Naive thymus-derived CD4-positive, alpha-beta T cell (primary cell): ENCODE measurements at regions not wholly inside any gene's neighbourhood (a gene's known extent, or its start where the extent isn't known, plus 50 kb on each side); places are given as distances from the start of the nearest gene placed in this dataset.

Experiments used
- ATAC-seq: fragments of 150-1000 bp; cut with Tn5 transposase; 2 replicates; pipeline ENCODE4 v1.10.0; 2021; ENCODE audit warnings: mild to moderate bottlenecking, moderate library complexity
- CTCF ChIA-PET: fragments of 350-600 bp; sonication (Branson Sonifier 250); formaldehyde crosslinking; loops from one replicate; lab custom pipeline; 2021; ENCODE audit warnings: antibody characterized with exemption; lab: Charles Lee
- POLR2A ChIA-PET: fragments of 350-600 bp; sonication (Branson Sonifier 250); formaldehyde crosslinking; loops from one replicate; lab custom pipeline; 2021; ENCODE audit warnings: antibody characterized with exemption, inconsistent platforms; lab: Charles Lee
- DNase-seq, 9 donors: peaks; one replicate each; pipeline versions ENCODE4 v3.0.0 to v3.0.0-alpha.2; 2020 to 2022; ENCODE audit warnings: mixed read lengths in 1 of 9
- H3K27ac ChIP-seq: one replicate; pipeline ENCODE4 v1.7.0; 2013; ENCODE audit warnings: mild to moderate bottlenecking, low read depth, low read length, moderate library complexity
- H3K27me3 ChIP-seq, 2 donors: one replicate each; pipeline ENCODE4 v1.7.0; 2013; ENCODE audit warnings: low read length in 2 of 2, mild to moderate bottlenecking in 2 of 2, moderate library complexity in 2 of 2; ENCODE audit not compliant: control insufficient read depth in 2 of 2, insufficient read depth in 2 of 2
- H3K36me3 ChIP-seq, 3 experiments: 1 replicate in 2 of 3; 2 replicates in 1 of 3; pipeline ENCODE4 v1.7.0; 2013; ENCODE audit warnings: low read length in 3 of 3, mild to moderate bottlenecking in 3 of 3, moderate library complexity in 1 of 3; ENCODE audit not compliant: insufficient read depth in 3 of 3, control insufficient read depth in 2 of 3
- H3K4me1 ChIP-seq, 2 donors: one replicate each; pipeline ENCODE4 v1.7.0; 2013; ENCODE audit warnings: low read length in 2 of 2, mild to moderate bottlenecking in 2 of 2, moderate library complexity in 1 of 2; ENCODE audit not compliant: control insufficient read depth in 2 of 2, insufficient read depth in 2 of 2
- H3K4me3 ChIP-seq: 2 replicates; pipeline ENCODE4 v1.7.0; 2013; ENCODE audit warnings: mild to moderate bottlenecking, low read length
- H3K9me3 ChIP-seq, 3 experiments: 1 replicate in 2 of 3; 2 replicates in 1 of 3; pipeline ENCODE4 v1.7.0; 2013; ENCODE audit warnings: low read length in 3 of 3; ENCODE audit not compliant: control insufficient read depth in 2 of 3
- H3K27ac Mint-ChIP-seq, 9 donors: one replicate each; pipeline ENCODE4 v1.8.0; 2020 to 2022; ENCODE audit warnings: mixed read lengths in 9 of 9, mild to moderate bottlenecking in 8 of 9, moderate library complexity in 5 of 9, inconsistent platforms in 2 of 9
- H3K27me3 Mint-ChIP-seq, 5 donors: one replicate each; pipeline ENCODE4 v1.8.0; 2021 to 2022; ENCODE audit warnings: mixed read lengths in 5 of 5, mild to moderate bottlenecking in 1 of 5
- H3K36me3 Mint-ChIP-seq, 5 donors: one replicate each; pipeline ENCODE4 v1.8.0; 2020 to 2022; ENCODE audit warnings: mixed read lengths in 5 of 5, mild to moderate bottlenecking in 3 of 5, inconsistent platforms in 1 of 5
- H3K4me1 Mint-ChIP-seq, 7 donors: one replicate each; pipeline ENCODE4 v1.8.0; 2020 to 2022; ENCODE audit warnings: mixed read lengths in 7 of 7, mild to moderate bottlenecking in 3 of 7, inconsistent platforms in 1 of 7
- H3K4me3 Mint-ChIP-seq, 10 donors: one replicate each; pipeline ENCODE4 v1.8.0; 2020 to 2022; ENCODE audit warnings: mild to moderate bottlenecking in 10 of 10, mixed read lengths in 10 of 10, moderate library complexity in 6 of 10, inconsistent platforms in 2 of 10
- H3K9me3 Mint-ChIP-seq, 11 donors: one replicate each; pipeline ENCODE4 v1.8.0; 2020 to 2022; ENCODE audit warnings: mixed read lengths in 11 of 11, mild to moderate bottlenecking in 4 of 11, inconsistent platforms in 1 of 11, moderate library complexity in 1 of 11
- intact Hi-C, 2 donors: fragments of 100-400 bp; cut with micrococcal nuclease; formaldehyde crosslinking; loops; one replicate each; pipeline ENCODE4 v1.15.1; 2023

GRCh38 chr10:10482613-10483012 is 535.1 kb upstream of the CELF2 start:
- no peak for ATAC-seq
- CTCF ChIA-PET: no interaction called here
- no peaks in the 10 kb centered on the region for H3K36me3 Mint-ChIP-seq

GRCh38 chr10:10489076-10489475 is 528.6 kb upstream of the CELF2 start:
- Mint-ChIP-seq H3K4me3 (no peak overlapping the region), H3K9me3 (peaks cover 0 to 2% (median 0%) of the 10 kb centered on the region in 11 donors), H3K36me3 (no peaks in the 10 kb centered on the region), H3K27me3 (peaks cover 0 to 67% (median 51%) of the 10 kb centered on the region in 5 donors), H3K27ac (no peak overlapping the region), H3K4me1 (no peaks in the 10 kb centered on the region)
- CTCF ChIA-PET: no interaction called here
- no peak for ATAC-seq
- H3K36me3 ChIP-seq: no peaks in the 10 kb centered on the region
- H3K4me1 ChIP-seq: no peaks in the 10 kb centered on the region
- H3K4me3 ChIP-seq: no peak overlapping the region
- H3K27me3 ChIP-seq: no peaks in the 10 kb centered on the region
- no peak overlapping the region for H3K27ac ChIP-seq
- intact Hi-C loops: no loop called here
- no peak for DNase-seq
- POLR2A ChIA-PET: no interaction called here
- H3K9me3 ChIP-seq: no peaks in the 10 kb centered on the region

More at GRCh38 chr10:10482613-10483012, 535.1 kb upstream of the CELF2 start:
- H3K4me1 Mint-ChIP-seq: no peaks in the 10 kb centered on the region
- Histone ChIP-seq H3K4me1 (no peaks in the 10 kb centered on the region), H3K27ac (no peak overlapping the region), H3K4me3 (no peak overlapping the region), H3K36me3 (no peaks in the 10 kb centered on the region), H3K27me3 (no peaks in the 10 kb centered on the region), H3K9me3 (no peaks in the 10 kb centered on the region)
- H3K27ac Mint-ChIP-seq: no peak overlapping the region
- H3K4me3 Mint-ChIP-seq: no peak overlapping the region
- peaks cover 0 to 2% (median 0%) of the 10 kb centered on the region in 11 donors for H3K9me3 Mint-ChIP-seq
- no peak for DNase-seq
- intact Hi-C loops: no loop called here
- POLR2A ChIA-PET: no interaction called here
- peaks cover 3 to 57% (median 38%) of the 10 kb centered on the region in 5 donors for H3K27me3 Mint-ChIP-seq

GRCh38 chr10:10489805-10490571 is 527.7 kb upstream of the CELF2 start:
- Histone ChIP-seq H3K36me3 (no peaks in the 10 kb centered on the region), H3K4me1 (no peaks in the 10 kb centered on the region), H3K4me3 (no peak overlapping the region), H3K27me3 (no peaks in the 10 kb centered on the region), H3K27ac (no peak overlapping the region), H3K9me3 (no peaks in the 10 kb centered on the region)
- ChIA-PET POLR2A (no interaction called here), CTCF (no interaction called here)
- ATAC-seq (no peak), DNase-seq (no peak)
- intact Hi-C loops: no loop called here
- Mint-ChIP-seq H3K27me3 (peaks cover 0 to 69% (median 48%) of the 10 kb centered on the region in 5 donors), H3K27ac (no peak overlapping the region), H3K4me1 (no peaks in the 10 kb centered on the region), H3K4me3 (no peak overlapping the region), H3K36me3 (no peaks in the 10 kb centered on the region), H3K9me3 (peaks cover 0 to 2% (median 0%) of the 10 kb centered on the region in 11 donors)

GRCh38 chr10:10490581-10490980 is 527.1 kb upstream of the CELF2 start:
- Histone ChIP-seq H3K9me3 (no peaks in the 10 kb centered on the region), H3K27ac (no peak overlapping the region), H3K4me1 (no peaks in the 10 kb centered on the region), H3K4me3 (no peak overlapping the region), H3K27me3 (no peaks in the 10 kb centered on the region), H3K36me3 (no peaks in the 10 kb centered on the region)
- CTCF ChIA-PET: no interaction called here
- Mint-ChIP-seq H3K9me3 (peaks cover 0 to 1% (median 0%) of the 10 kb centered on the region in 11 donors), H3K4me3 (no peak overlapping the region), H3K27me3 (peaks cover 0 to 66% (median 42%) of the 10 kb centered on the region in 5 donors), H3K4me1 (no peaks in the 10 kb centered on the region), H3K27ac (no peak overlapping the region), H3K36me3 (no peaks in the 10 kb centered on the region)
- intact Hi-C loops: no loop called here
- DNase-seq (no peak), ATAC-seq (no peak)
- POLR2A ChIA-PET: no interaction called here

GRCh38 chr10:10492420-10492819 is 525.3 kb upstream of the CELF2 start:
- CTCF ChIA-PET: no interaction called here
- no peak overlapping the region for H3K27ac ChIP-seq
- H3K36me3 Mint-ChIP-seq: no peaks in the 10 kb centered on the region

GRCh38 chr10:10493833-10494232 is 523.8 kb upstream of the CELF2 start:
- Histone ChIP-seq H3K27ac (no peak overlapping the region), H3K36me3 (no peaks in the 10 kb centered on the region), H3K9me3 (no peaks in the 10 kb centered on the region), H3K27me3 (no peaks in the 10 kb centered on the region), H3K4me3 (no peak overlapping the region), H3K4me1 (no peaks in the 10 kb centered on the region)
- peaks cover 0 to 63% (median 36%) of the 10 kb centered on the region in 5 donors for H3K27me3 Mint-ChIP-seq
- intact Hi-C loops: no loop called here
- ChIA-PET CTCF (no interaction called here), POLR2A (no interaction called here)
- H3K9me3 Mint-ChIP-seq: peaks cover 0 to 12% (median 2%) of the 10 kb centered on the region in 11 donors
- H3K4me3 Mint-ChIP-seq: no peak overlapping the region
- ATAC-seq (no peak), DNase-seq (no peak)
- no peak overlapping the region for H3K27ac Mint-ChIP-seq
- no peaks in the 10 kb centered on the region for H3K4me1 Mint-ChIP-seq
- H3K36me3 Mint-ChIP-seq: no peaks in the 10 kb centered on the region

More at GRCh38 chr10:10492420-10492819, 525.3 kb upstream of the CELF2 start:
- Histone ChIP-seq H3K4me3 (no peak overlapping the region), H3K27me3 (no peaks in the 10 kb centered on the region), H3K4me1 (no peaks in the 10 kb centered on the region), H3K9me3 (no peaks in the 10 kb centered on the region), H3K36me3 (no peaks in the 10 kb centered on the region)
- intact Hi-C loops: no loop called here
- Mint-ChIP-seq H3K27ac (no peak overlapping the region), H3K9me3 (peaks cover 0 to 5% (median 0%) of the 10 kb centered on the region in 11 donors), H3K4me1 (no peaks in the 10 kb centered on the region), H3K4me3 (no peak overlapping the region), H3K27me3 (peaks cover 0 to 64% (median 36%) of the 10 kb centered on the region in 5 donors)
- ATAC-seq: no peak
- no peak for DNase-seq
- POLR2A ChIA-PET: no interaction called here

- no peak overlapping the region for H3K4me3 Mint-ChIP-seq
- CTCF ChIA-PET: no interaction called here
- no peaks in the 10 kb centered on the region for H3K9me3 ChIP-seq
- peaks cover 0 to 26% (median 5%) of the 10 kb centered on the region in 11 donors for H3K9me3 Mint-ChIP-seq
- no peaks in the 10 kb centered on the region for H3K36me3 ChIP-seq
- POLR2A ChIA-PET: interaction anchor here (0.5 kb wide), 1 partner anchor 44 kb away, joined by 3 read pairs; no protein-coding TSS in a partner anchor
- intact Hi-C loops: no loop called here
- no peak overlapping the region for H3K27ac ChIP-seq
- H3K4me1 Mint-ChIP-seq: no peaks in the 10 kb centered on the region
- peaks cover 0 to 33% (median 16%) of the 10 kb centered on the region in 5 donors for H3K27me3 Mint-ChIP-seq
- H3K4me1 ChIP-seq: no peaks in the 10 kb centered on the region
- no peaks in the 10 kb centered on the region for H3K36me3 Mint-ChIP-seq
- H3K27me3 ChIP-seq: no peaks in the 10 kb centered on the region
- H3K27ac Mint-ChIP-seq: no peak overlapping the region
- ATAC-seq (no peak), DNase-seq (no peak)
- H3K4me3 ChIP-seq: no peak overlapping the region
Observed at GRCh38 chr10:10497245-10497644, 520.4 kb upstream of the CELF2 start.
